HEK293 (cell line): ENCODE measurements at regions not wholly inside any gene's neighbourhood (a gene's known extent, or its start where the extent isn't known, plus 50 kb on each side); places are given as distances from the start of the nearest gene placed in this dataset.

Experiments
- CTCF ChIP-seq: fragments of 450-650 bp; formaldehyde crosslinking; IDR thresholded peaks from 2 replicates; pipeline ENCODE4 v1.5.1; 2016; ENCODE audit warnings: missing biosample characterization, missing genetic modification characterization
- OSR2 ChIP-seq: fragments of 450-650 bp; formaldehyde crosslinking; IDR thresholded peaks from 2 replicates; pipeline ENCODE4 v1.5.1; 2016; ENCODE audit warnings: missing biosample characterization, missing genetic modification characterization
- PATZ1 ChIP-seq: fragments of 450-650 bp; formaldehyde crosslinking; IDR thresholded peaks from 2 replicates; pipeline ENCODE4 v1.5.1; 2016; ENCODE audit warnings: missing biosample characterization, missing genetic modification characterization
- YY1 ChIP-seq: fragments of 450-650 bp; formaldehyde crosslinking; IDR thresholded peaks from 2 replicates; pipeline ENCODE4 v1.5.1; 2018; ENCODE audit warnings: missing biosample characterization, missing genetic modification characterization
- ZBTB21 ChIP-seq: fragments of 450-650 bp; formaldehyde crosslinking; IDR thresholded peaks from 2 replicates; pipeline ENCODE4 v1.5.1; 2017; ENCODE audit warnings: missing biosample characterization, missing genetic modification characterization
- ZNF146 ChIP-seq: fragments of 450-650 bp; formaldehyde crosslinking; IDR thresholded peaks from 2 replicates; pipeline ENCODE4 v1.5.1; 2016; ENCODE audit warnings: missing biosample characterization, missing genetic modification characterization
- ZNF175 ChIP-seq: fragments of 450-650 bp; formaldehyde crosslinking; IDR thresholded peaks from 2 replicates; pipeline ENCODE4 v1.5.1; 2016; ENCODE audit warnings: missing biosample characterization, missing genetic modification characterization
- ZNF639 ChIP-seq: fragments of 450-650 bp; formaldehyde crosslinking; IDR thresholded peaks from 2 replicates; pipeline ENCODE4 v1.5.1; 2016; ENCODE audit warnings: missing biosample characterization, missing genetic modification characterization

GRCh38 chr10:125565046-125565445, 117.9 kb downstream of the TEX36 start:
- TF ChIP-seq YY1 (tag by site-specific recombination) (no peak), CTCF (tag by site-specific recombination) (no peak), ZBTB21 (no peak), ZNF175 (tag by site-specific recombination) (no peak), PATZ1 (tag by site-specific recombination) (no peak), OSR2 (tag by site-specific recombination) (no peak), ZNF146 (tag by site-specific recombination) (no peak), ZNF639 (tag by site-specific recombination) (no peak)
